Activated naive CD8-positive, alpha-beta T cell treated with anti-CD3 and anti-CD28 coated beads for 36 hours (primary cell): ENCODE measurements at regions not wholly inside any gene's neighbourhood (a gene's known extent, or its start where the extent isn't known, plus 50 kb on each side); places are given as distances from the start of the nearest gene placed in this dataset.

Experiments used
- DNase-seq: peaks from one replicate; pipeline ENCODE4 v3.0.0; 2021
- H3K27ac Mint-ChIP-seq: one replicate; pipeline ENCODE4 v1.8.0; 2022; ENCODE audit warnings: mild to moderate bottlenecking, moderate library complexity, mixed read lengths
- H3K27me3 Mint-ChIP-seq: one replicate; pipeline ENCODE4 v1.8.0; 2022; ENCODE audit warnings: mild to moderate bottlenecking, mixed read lengths
- H3K36me3 Mint-ChIP-seq: one replicate; pipeline ENCODE4 v1.8.0; 2021; ENCODE audit warnings: mild to moderate bottlenecking, mixed read lengths
- H3K4me1 Mint-ChIP-seq: one replicate; pipeline ENCODE4 v1.8.0; 2021; ENCODE audit warnings: mixed read lengths
- H3K4me3 Mint-ChIP-seq: one replicate; pipeline ENCODE4 v1.8.0; 2022; ENCODE audit warnings: mild to moderate bottlenecking, moderate library complexity, mixed read lengths
- H3K9me3 Mint-ChIP-seq: one replicate; pipeline ENCODE4 v1.8.0; 2022; ENCODE audit warnings: mixed read lengths

GRCh38 chr10:6778992-6779701 is 199.1 kb upstream of the PRKCQ start:
- H3K4me1 Mint-ChIP-seq, result no peaks in the 10 kb centered on the region
- DNase-seq, result no peak
- H3K36me3 Mint-ChIP-seq, result no peaks in the 10 kb centered on the region
- no peak overlapping the region for H3K27ac Mint-ChIP-seq
- no peak overlapping the region for H3K4me3 Mint-ChIP-seq
- peaks cover 26% of the 10 kb centered on the region for H3K27me3 Mint-ChIP-seq
- no peaks in the 10 kb centered on the region for H3K9me3 Mint-ChIP-seq

GRCh38 chr10:6776170-6776569 is 196.1 kb upstream of the PRKCQ start:
- Mint-ChIP-seq H3K27me3 (peaks cover 29% of the 10 kb centered on the region), H3K27ac (no peak overlapping the region), H3K4me3 (no peak overlapping the region), H3K4me1 (no peaks in the 10 kb centered on the region), H3K9me3 (peaks cover 2% of the 10 kb centered on the region), H3K36me3 (no peaks in the 10 kb centered on the region)
- DNase-seq, result no peak

- no peak for DNase-seq
- H3K27ac Mint-ChIP-seq, result no peak overlapping the region
- H3K9me3 Mint-ChIP-seq, result peaks cover 2% of the 10 kb centered on the region
- no peaks in the 10 kb centered on the region for H3K36me3 Mint-ChIP-seq
- H3K4me3 Mint-ChIP-seq, result no peak overlapping the region
- H3K4me1 Mint-ChIP-seq, result no peaks in the 10 kb centered on the region
- H3K27me3 Mint-ChIP-seq, result peaks cover 21% of the 10 kb centered on the region
These were observed 194.3 kb upstream of the PRKCQ start for GRCh38 chr10:6774406-6774805.

GRCh38 chr10:6771331-6771730 is 191.3 kb upstream of the PRKCQ start:
- Mint-ChIP-seq H3K4me1 (no peaks in the 10 kb centered on the region), H3K36me3 (no peaks in the 10 kb centered on the region), H3K27me3 (peaks cover 22% of the 10 kb centered on the region), H3K27ac (no peak overlapping the region), H3K4me3 (no peak overlapping the region), H3K9me3 (peaks cover 2% of the 10 kb centered on the region)
- no peak for DNase-seq

- Mint-ChIP-seq H3K4me1 (no peaks in the 10 kb centered on the region), H3K4me3 (no peak overlapping the region), H3K36me3 (no peaks in the 10 kb centered on the region), H3K9me3 (peaks cover 2% of the 10 kb centered on the region), H3K27me3 (peaks cover 25% of the 10 kb centered on the region), H3K27ac (no peak overlapping the region)
- DNase-seq, result no peak
These were observed 190.8 kb upstream of the PRKCQ start for GRCh38 chr10:6770846-6771245.

- Mint-ChIP-seq H3K27ac (no peak overlapping the region), H3K4me1 (no peaks in the 10 kb centered on the region), H3K9me3 (peaks cover 2% of the 10 kb centered on the region), H3K4me3 (no peak overlapping the region), H3K36me3 (no peaks in the 10 kb centered on the region), H3K27me3 (peaks cover 21% of the 10 kb centered on the region)
- DNase-seq, result no peak
These were observed 189.8 kb upstream of the PRKCQ start for GRCh38 chr10:6769704-6770417.

- Mint-ChIP-seq H3K4me1 (no peaks in the 10 kb centered on the region), H3K27ac (no peak overlapping the region), H3K4me3 (no peak overlapping the region), H3K36me3 (no peaks in the 10 kb centered on the region), H3K9me3 (no peaks in the 10 kb centered on the region), H3K27me3 (peaks cover 21% of the 10 kb centered on the region)
- DNase-seq, result no peak
These were observed 186.2 kb upstream of the PRKCQ start for GRCh38 chr10:6766131-6766801.

GRCh38 chr10:6763423-6763822 is 183.3 kb upstream of the PRKCQ start:
- Mint-ChIP-seq H3K27ac (no peak overlapping the region), H3K27me3 (peaks cover 25% of the 10 kb centered on the region), H3K4me3 (no peak overlapping the region), H3K9me3 (no peaks in the 10 kb centered on the region), H3K4me1 (no peaks in the 10 kb centered on the region), H3K36me3 (no peaks in the 10 kb centered on the region)
- no peak for DNase-seq

- no peaks in the 10 kb centered on the region for H3K4me1 Mint-ChIP-seq
- no peak overlapping the region for H3K27ac Mint-ChIP-seq
- H3K36me3 Mint-ChIP-seq, result no peaks in the 10 kb centered on the region
- H3K9me3 Mint-ChIP-seq, result no peaks in the 10 kb centered on the region
- no peak for DNase-seq
- no peak overlapping the region for H3K4me3 Mint-ChIP-seq
- H3K27me3 Mint-ChIP-seq, result peaks cover 29% of the 10 kb centered on the region
These were observed 182.9 kb upstream of the PRKCQ start for GRCh38 chr10:6763001-6763400.

GRCh38 chr10:6759961-6760360 is 179.9 kb upstream of the PRKCQ start:
- Mint-ChIP-seq H3K27ac (no peak overlapping the region), H3K27me3 (peaks cover 35% of the 10 kb centered on the region), H3K4me3 (no peak overlapping the region), H3K4me1 (no peaks in the 10 kb centered on the region), H3K9me3 (no peaks in the 10 kb centered on the region), H3K36me3 (no peaks in the 10 kb centered on the region)
- DNase-seq, result no peak

GRCh38 chr10:6757158-6757557 is 177.1 kb upstream of the PRKCQ start:
- Mint-ChIP-seq H3K9me3 (no peaks in the 10 kb centered on the region), H3K4me1 (no peaks in the 10 kb centered on the region), H3K27me3 (peaks cover 30% of the 10 kb centered on the region), H3K4me3 (no peak overlapping the region), H3K36me3 (no peaks in the 10 kb centered on the region), H3K27ac (no peak overlapping the region)
- DNase-seq, result no peak

GRCh38 chr10:6756716-6757115 is 176.6 kb upstream of the PRKCQ start:
- H3K4me3 Mint-ChIP-seq, result no peak overlapping the region
- no peak for DNase-seq
- no peaks in the 10 kb centered on the region for H3K36me3 Mint-ChIP-seq
- no peaks in the 10 kb centered on the region for H3K4me1 Mint-ChIP-seq
- H3K27ac Mint-ChIP-seq, result no peak overlapping the region
- H3K27me3 Mint-ChIP-seq, result peaks cover 30% of the 10 kb centered on the region
- H3K9me3 Mint-ChIP-seq, result no peaks in the 10 kb centered on the region

GRCh38 chr10:6755781-6756460 is 175.8 kb upstream of the PRKCQ start:
- Mint-ChIP-seq H3K4me3 (no peak overlapping the region), H3K36me3 (no peaks in the 10 kb centered on the region), H3K27ac (no peak overlapping the region), H3K4me1 (no peaks in the 10 kb centered on the region), H3K27me3 (peaks cover 25% of the 10 kb centered on the region), H3K9me3 (no peaks in the 10 kb centered on the region)
- DNase-seq, result no peak

- no peak overlapping the region for H3K27ac Mint-ChIP-seq
These were observed 173.6 kb upstream of the PRKCQ start for GRCh38 chr10:6753644-6754043.

GRCh38 chr10:6751363-6751762 is 171.3 kb upstream of the PRKCQ start:
- DNase-seq, result no peak
- Mint-ChIP-seq H3K4me3 (no peak overlapping the region), H3K27ac (no peak overlapping the region), H3K36me3 (no peaks in the 10 kb centered on the region), H3K9me3 (peaks cover 4% of the 10 kb centered on the region), H3K27me3 (peaks cover 4% of the 10 kb centered on the region), H3K4me1 (no peaks in the 10 kb centered on the region)

More at GRCh38 chr10:6753644-6754043, 173.6 kb upstream of the PRKCQ start:
- no peak for DNase-seq
- H3K36me3 Mint-ChIP-seq, result no peaks in the 10 kb centered on the region
- peaks cover 23% of the 10 kb centered on the region for H3K27me3 Mint-ChIP-seq
- H3K9me3 Mint-ChIP-seq, result peaks cover 4% of the 10 kb centered on the region
- H3K4me3 Mint-ChIP-seq, result no peak overlapping the region
- H3K4me1 Mint-ChIP-seq, result no peaks in the 10 kb centered on the region
